ENCODE measurements at regions not wholly inside any gene's neighbourhood (a gene's known extent, or its start where the extent isn't known, plus 50 kb on each side); places are given as distances from the start of the nearest gene placed in this dataset.

GRCh38 chr18:37668971-37669747 lies 103.6 kb upstream of the CELF4 start:
- Histone ChIP-seq H3F3A (ENCODE audit: control insufficient read depth, insufficient read depth) (no peaks in the 10 kb centered on the region), H3K27ac (ENCODE audit: low read depth, low read length) (no peak overlapping the region), H3K9me3 (ENCODE audit: control insufficient read depth, insufficient read depth, low read length) (peaks cover 4% of the 10 kb centered on the region; the same call in 1 of the 2 replicates), H3K4me2 (ENCODE audit: low read length) (no peak overlapping the region), H3K4me3 (ENCODE audit: low read length) (no peak overlapping the region), H3K36me3 (ENCODE audit: control insufficient read depth, low read length) (no peaks in the 10 kb centered on the region), H3K27me3 (ENCODE audit: control insufficient read depth, low read length) (no peaks in the 10 kb centered on the region), H3K4me1 (ENCODE audit: control insufficient read depth, low read length) (no peaks in the 10 kb centered on the region), H3K9me2 (replicated peaks; ENCODE audit: control insufficient read depth, low read length) (no peaks in the 10 kb centered on the region), H4K20me1 (ENCODE audit: control insufficient read depth, insufficient read depth, low read depth, low read length) (no peaks in the 10 kb centered on the region), H3K79me2 (ENCODE audit: control insufficient read depth, low read length) (no peaks in the 10 kb centered on the region)
- no peak for TF ChIP-seq CTCF (IDR thresholded peaks at IDR 0.05; ENCODE audit: low read depth, low read length, poor library complexity, severe bottlenecking)

GRCh38 chr18:37667836-37668235 lies 102.2 kb upstream of the CELF4 start:
- Histone ChIP-seq H3K79me2 (ENCODE audit: control insufficient read depth, low read length) (no peaks in the 10 kb centered on the region), H3K27me3 (ENCODE audit: control insufficient read depth, low read length) (no peaks in the 10 kb centered on the region), H3K9me3 (ENCODE audit: control insufficient read depth, insufficient read depth, low read length) (peaks cover 4% of the 10 kb centered on the region; the same call in 1 of the 2 replicates), H3K4me2 (ENCODE audit: low read length) (no peak overlapping the region), H3K9me2 (replicated peaks; ENCODE audit: control insufficient read depth, low read length) (no peaks in the 10 kb centered on the region), H3F3A (ENCODE audit: control insufficient read depth, insufficient read depth) (no peaks in the 10 kb centered on the region), H4K20me1 (ENCODE audit: control insufficient read depth, insufficient read depth, low read depth, low read length) (no peaks in the 10 kb centered on the region), H3K27ac (ENCODE audit: low read depth, low read length) (no peak overlapping the region), H3K4me3 (ENCODE audit: low read length) (no peak overlapping the region), H3K4me1 (ENCODE audit: control insufficient read depth, low read length) (no peaks in the 10 kb centered on the region), H3K36me3 (ENCODE audit: control insufficient read depth, low read length) (no peaks in the 10 kb centered on the region)
- TF ChIP-seq CTCF (IDR thresholded peaks at IDR 0.05; ENCODE audit: low read depth, low read length, poor library complexity, severe bottlenecking) (no peak), EZH2phosphoT487 (IDR thresholded peaks at IDR 0.05; ENCODE audit: borderline replicate concordance, low read length) (no peak)

GRCh38 chr18:37666991-37667390 lies 101.4 kb upstream of the CELF4 start:
- no peak overlapping the region for H3K4me3 ChIP-seq (ENCODE audit: low read length)
- H3K27me3 ChIP-seq (ENCODE audit: control insufficient read depth, low read length), result no peaks in the 10 kb centered on the region
- no peak overlapping the region for H3K27ac ChIP-seq (ENCODE audit: low read depth, low read length)
- no peaks in the 10 kb centered on the region for H4K20me1 ChIP-seq (ENCODE audit: control insufficient read depth, insufficient read depth, low read depth, low read length)
- H3K79me2 ChIP-seq (ENCODE audit: control insufficient read depth, low read length), result no peaks in the 10 kb centered on the region
- peaks cover 4% of the 10 kb centered on the region; the same call in 1 of the 2 replicates for H3K9me3 ChIP-seq (ENCODE audit: control insufficient read depth, insufficient read depth, low read length)
- no peaks in the 10 kb centered on the region for H3K4me1 ChIP-seq (ENCODE audit: control insufficient read depth, low read length)
- no peaks in the 10 kb centered on the region for H3F3A ChIP-seq (ENCODE audit: control insufficient read depth, insufficient read depth)
- H3K4me2 ChIP-seq (ENCODE audit: low read length), result no peak overlapping the region
- no peaks in the 10 kb centered on the region for H3K36me3 ChIP-seq (ENCODE audit: control insufficient read depth, low read length)
- TF ChIP-seq EZH2phosphoT487 (IDR thresholded peaks at IDR 0.05; ENCODE audit: borderline replicate concordance, low read length), result no peak
- no peak for TF ChIP-seq CTCF (IDR thresholded peaks at IDR 0.05; ENCODE audit: low read depth, low read length, poor library complexity, severe bottlenecking)
- no peaks in the 10 kb centered on the region for H3K9me2 ChIP-seq (replicated peaks; ENCODE audit: control insufficient read depth, low read length)

Measured in DOHH2 (cell line).